K562 (cell line): ENCODE measurements at regions not wholly inside any gene's neighbourhood (a gene's known extent, or its start where the extent isn't known, plus 50 kb on each side); places are given as distances from the start of the nearest gene placed in this dataset.

ENCODE experiments used
- ELF1 ChIP-seq: fragments of 200-800 bp; sonication (Bioruptor generic); IDR thresholded peaks from 2 replicates; pipeline ENCODE4 v1.6.1; 2016; ENCODE audit warnings: missing genetic modification characterization, missing compliant biosample characterization
- GABPA ChIP-seq: fragments of 200-800 bp; sonication (Bioruptor generic); conservative IDR thresholded peaks from 2 replicates; pipeline ENCODE4 v1.6.1; 2016; ENCODE audit warnings: low read depth, missing genetic modification characterization, missing compliant biosample characterization
- GTF2A2 ChIP-seq: IDR thresholded peaks from 2 replicates; pipeline ENCODE4 v1.6.1; 2016; ENCODE audit warnings: mild to moderate bottlenecking, missing genetic modification characterization, missing compliant biosample characterization
- HOXB6 ChIP-seq: fragments of 250-450 bp; sonication (Bioruptor Pico); IDR thresholded peaks from 2 replicates; pipeline ENCODE4 v1.5.1; 2022; ENCODE audit warnings: mild to moderate bottlenecking, borderline replicate concordance
- KLF16 ChIP-seq: IDR thresholded peaks from 2 replicates; pipeline ENCODE4 v1.6.1; 2016; ENCODE audit warnings: antibody characterized with exemption
- L3MBTL2 ChIP-seq: fragments of 450-650 bp; IDR thresholded peaks from 2 replicates; pipeline ENCODE4 v1.6.1; 2016; ENCODE audit warnings: mild to moderate bottlenecking, moderate library complexity
- MGA ChIP-seq: fragments of 450-650 bp; IDR thresholded peaks from 2 replicates; pipeline ENCODE4 v1.6.1; 2016; ENCODE audit warnings: mild to moderate bottlenecking, moderate library complexity
- MYNN ChIP-seq, 2 experiments: sonication (generic); formaldehyde crosslinking in 1 of 2; IDR thresholded peaks; 2 replicates each; pipeline versions ENCODE4 v1.5.0 to v1.6.1; 2016 to 2020; ENCODE audit warnings: antibody characterized with exemption in 1 of 2, missing genetic modification reagents in 1 of 2
- POLR2G ChIP-seq: fragments of 200-400 bp; formaldehyde crosslinking; IDR thresholded peaks from 2 replicates; pipeline ENCODE4 v1.6.1; 2017; ENCODE audit warnings: low read depth, mild to moderate bottlenecking, antibody characterized with exemption, low read length, moderate library complexity
- PPARD ChIP-seq: fragments of 250-450 bp; sonication (Bioruptor Pico); IDR thresholded peaks from 2 replicates; pipeline ENCODE4 v1.8.0; 2022; ENCODE audit warnings: inconsistent platforms, mild to moderate bottlenecking, moderate library complexity
- SMARCE1 ChIP-seq: fragments of 450-650 bp; IDR thresholded peaks from 2 replicates; pipeline ENCODE4 v1.7.1; 2016; ENCODE audit warnings: mild to moderate bottlenecking
- SRSF3 ChIP-seq: fragments of 200-400 bp; formaldehyde crosslinking; IDR thresholded peaks from 2 replicates; pipeline ENCODE4 v1.6.1; 2016; ENCODE audit warnings: mild to moderate bottlenecking, low read length, moderate library complexity; ENCODE audit not compliant: insufficient read depth
- TRIM28 ChIP-seq: fragments of 450-650 bp; IDR thresholded peaks from 2 replicates; pipeline ENCODE4 v1.6.1; 2017
- VEZF1 ChIP-seq: fragments of 200-800 bp; sonication (Bioruptor generic); IDR thresholded peaks from 2 replicates; pipeline ENCODE4 v1.6.1; 2017; ENCODE audit warnings: missing genetic modification characterization, missing compliant biosample characterization
- ZFX ChIP-seq: sonication (generic); formaldehyde crosslinking; IDR thresholded peaks from 2 replicates; pipeline ENCODE4 v1.8.0; 2022; ENCODE audit warnings: mild to moderate bottlenecking, missing genetic modification reagents, moderate library complexity
- ZNF140 ChIP-seq: fragments of 250-450 bp; sonication (Bioruptor Pico); IDR thresholded peaks from 2 replicates; pipeline ENCODE4 v1.8.0; 2021; ENCODE audit warnings: moderate library complexity, mild to moderate bottlenecking, inconsistent platforms
- ZNF282 ChIP-seq: sonication (generic); formaldehyde crosslinking; IDR thresholded peaks from 2 replicates; pipeline ENCODE4 v1.8.1; 2023; ENCODE audit warnings: missing genetic modification reagents

- TF ChIP-seq SRSF3 = no peak
- TF ChIP-seq HOXB6 (CRISPR knock-in tag) = no peak
- no peak for TF ChIP-seq SMARCE1
- TF ChIP-seq ELF1 (tag) = peak; percentile 40; the same call in 1 of the 2 replicates
- TF ChIP-seq ZNF140 (CRISPR knock-in tag) = no peak
- no peak for TF ChIP-seq MYNN (IDR thresholded peaks at IDR 0.05)
- TF ChIP-seq MYNN (CRISPR knock-in tag; IDR thresholded peaks at IDR 0.05) = no peak
- no peak for TF ChIP-seq PPARD (CRISPR knock-in tag)
- no peak for TF ChIP-seq TRIM28
- TF ChIP-seq MGA = peak; percentile 34; the same call in 1 of the 2 replicates
- TF ChIP-seq L3MBTL2 = peak; percentile 29; the same call in 1 of the 2 replicates
- no peak for TF ChIP-seq POLR2G
- TF ChIP-seq ZFX (CRISPR knock-in tag) = peak; percentile 49
- TF ChIP-seq ZNF282 = no peak
- no peak for TF ChIP-seq GTF2A2
- peak; percentile 39; the same call in 1 of the 2 replicates for TF ChIP-seq VEZF1
- TF ChIP-seq GABPA (tag) = peak; percentile 19; the same call in 1 of the 2 replicates
- no peak for TF ChIP-seq KLF16
Observed at GRCh38 chr10:133009218-133009950, 67.0 kb upstream of the CFAP46 start (continued).
